HepG2 (cell line): ENCODE measurements at regions not wholly inside any gene's neighbourhood (a gene's known extent, or its start where the extent isn't known, plus 50 kb on each side); places are given as distances from the start of the nearest gene placed in this dataset.

Source experiments
- CHD2 ChIP-seq: IDR thresholded peaks from 2 replicates; pipeline ENCODE4 v1.6.1; 2011; ENCODE audit warnings: low read depth, low read length, improper control_type of control experiment
- MYC ChIP-seq: sonication (generic); formaldehyde crosslinking; IDR thresholded peaks from 2 replicates; pipeline ENCODE4 v1.9.0; 2021; ENCODE audit warnings: missing genetic modification reagents, borderline replicate concordance
- NCOA2 ChIP-seq: sonication (generic); formaldehyde crosslinking; IDR thresholded peaks from 2 replicates; pipeline ENCODE4 v1.8.0; 2022; ENCODE audit warnings: inconsistent platforms
- POLR2A ChIP-seq, 2 experiments: IDR thresholded peaks; 2 replicates each; pipeline ENCODE4 v1.6.1; 2011; ENCODE audit warnings: low read depth in 2 of 2, low read length in 2 of 2, mild to moderate bottlenecking in 1 of 2, moderate library complexity in 1 of 2; ENCODE audit not compliant: insufficient read depth in 1 of 2
- RFXAP ChIP-seq: sonication (generic); formaldehyde crosslinking; IDR thresholded peaks from 2 replicates; pipeline ENCODE4 v1.4.0; 2020; ENCODE audit warnings: missing genetic modification reagents, borderline replicate concordance
- SP140L ChIP-seq: sonication (generic); formaldehyde crosslinking; IDR thresholded peaks from 2 replicates; pipeline ENCODE4 v1.4.0; 2020; ENCODE audit warnings: missing genetic modification reagents, borderline replicate concordance
- ZBTB8A ChIP-seq: sonication (generic); formaldehyde crosslinking; IDR thresholded peaks from 2 replicates; pipeline ENCODE4 v1.4.0; 2020; ENCODE audit warnings: mild to moderate bottlenecking, low read depth, missing genetic modification reagents, borderline replicate concordance
- TF ChIP-seq, protein P1 (sequence below): sonication (generic); formaldehyde crosslinking; IDR thresholded peaks from 2 replicates; pipeline ENCODE4 v1.4.0; 2020; ENCODE audit warnings: missing genetic modification reagents, borderline replicate concordance
- TF ChIP-seq, protein P2 (sequence below): sonication (generic); formaldehyde crosslinking; IDR thresholded peaks from 2 replicates; pipeline ENCODE4 v1.4.0; 2020; ENCODE audit warnings: missing genetic modification reagents

DNA sequence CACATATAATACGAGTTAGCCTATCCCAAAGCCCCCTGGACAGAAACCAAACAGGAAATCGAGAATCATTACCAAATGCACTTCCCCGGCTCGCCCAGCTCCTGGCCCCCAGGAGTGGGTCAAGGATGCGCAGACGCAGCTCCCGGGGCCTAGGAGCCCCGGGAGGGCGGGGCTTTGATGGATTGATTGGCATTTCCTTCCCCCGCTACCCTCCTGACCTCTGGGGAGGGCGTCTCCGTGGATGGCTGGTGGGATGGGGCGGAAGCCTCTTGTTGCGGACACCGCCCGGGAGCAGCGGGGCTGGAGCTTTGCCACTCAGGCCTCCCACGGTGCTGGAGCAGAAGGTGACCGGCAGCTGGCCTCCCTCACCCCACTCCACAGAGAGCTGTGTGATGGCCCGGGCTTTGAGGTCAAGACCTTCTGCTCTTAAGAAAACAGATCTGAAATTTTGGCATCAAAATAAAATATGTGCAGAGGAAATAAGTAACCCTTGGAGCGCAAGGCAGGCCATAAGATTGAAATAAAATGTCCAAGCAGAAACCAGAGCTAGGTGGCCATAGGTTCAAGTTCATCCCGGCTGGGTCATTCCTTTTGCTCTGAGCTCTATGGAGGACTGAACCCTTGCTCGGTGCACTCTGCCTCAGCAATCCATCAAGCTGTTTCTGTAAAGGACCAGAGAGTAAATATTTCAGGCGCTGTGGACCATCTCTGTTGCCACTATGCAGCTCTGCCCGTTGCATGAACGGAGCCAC, 262.3 kb downstream of the SOX9 start:
- no peak for TF ChIP-seq NCOA2 (CRISPR knock-in tag)
- TF ChIP-seq SP140L (CRISPR knock-in tag): no peak
- TF ChIP-seq CHD2: no peak
- no peak for TF ChIP-seq RFXAP
- TF ChIP-seq, protein P1, sequence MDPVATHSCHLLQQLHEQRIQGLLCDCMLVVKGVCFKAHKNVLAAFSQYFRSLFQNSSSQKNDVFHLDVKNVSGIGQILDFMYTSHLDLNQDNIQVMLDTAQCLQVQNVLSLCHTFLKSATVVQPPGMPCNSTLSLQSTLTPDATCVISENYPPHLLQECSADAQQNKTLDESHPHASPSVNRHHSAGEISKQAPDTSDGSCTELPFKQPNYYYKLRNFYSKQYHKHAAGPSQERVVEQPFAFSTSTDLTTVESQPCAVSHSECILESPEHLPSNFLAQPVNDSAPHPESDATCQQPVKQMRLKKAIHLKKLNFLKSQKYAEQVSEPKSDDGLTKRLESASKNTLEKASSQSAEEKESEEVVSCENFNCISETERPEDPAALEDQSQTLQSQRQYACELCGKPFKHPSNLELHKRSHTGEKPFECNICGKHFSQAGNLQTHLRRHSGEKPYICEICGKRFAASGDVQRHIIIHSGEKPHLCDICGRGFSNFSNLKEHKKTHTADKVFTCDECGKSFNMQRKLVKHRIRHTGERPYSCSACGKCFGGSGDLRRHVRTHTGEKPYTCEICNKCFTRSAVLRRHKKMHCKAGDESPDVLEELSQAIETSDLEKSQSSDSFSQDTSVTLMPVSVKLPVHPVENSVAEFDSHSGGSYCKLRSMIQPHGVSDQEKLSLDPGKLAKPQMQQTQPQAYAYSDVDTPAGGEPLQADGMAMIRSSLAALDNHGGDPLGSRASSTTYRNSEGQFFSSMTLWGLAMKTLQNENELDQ (CRISPR knock-in tag): no peak
- TF ChIP-seq ZBTB8A (CRISPR knock-in tag): no peak
- TF ChIP-seq POLR2A (IDR thresholded peaks at IDR 0.05; ENCODE audit: insufficient read depth in 1 of 2, low read depth in 2 of 2, low read length in 2 of 2): no peak
- TF ChIP-seq, protein P2, sequence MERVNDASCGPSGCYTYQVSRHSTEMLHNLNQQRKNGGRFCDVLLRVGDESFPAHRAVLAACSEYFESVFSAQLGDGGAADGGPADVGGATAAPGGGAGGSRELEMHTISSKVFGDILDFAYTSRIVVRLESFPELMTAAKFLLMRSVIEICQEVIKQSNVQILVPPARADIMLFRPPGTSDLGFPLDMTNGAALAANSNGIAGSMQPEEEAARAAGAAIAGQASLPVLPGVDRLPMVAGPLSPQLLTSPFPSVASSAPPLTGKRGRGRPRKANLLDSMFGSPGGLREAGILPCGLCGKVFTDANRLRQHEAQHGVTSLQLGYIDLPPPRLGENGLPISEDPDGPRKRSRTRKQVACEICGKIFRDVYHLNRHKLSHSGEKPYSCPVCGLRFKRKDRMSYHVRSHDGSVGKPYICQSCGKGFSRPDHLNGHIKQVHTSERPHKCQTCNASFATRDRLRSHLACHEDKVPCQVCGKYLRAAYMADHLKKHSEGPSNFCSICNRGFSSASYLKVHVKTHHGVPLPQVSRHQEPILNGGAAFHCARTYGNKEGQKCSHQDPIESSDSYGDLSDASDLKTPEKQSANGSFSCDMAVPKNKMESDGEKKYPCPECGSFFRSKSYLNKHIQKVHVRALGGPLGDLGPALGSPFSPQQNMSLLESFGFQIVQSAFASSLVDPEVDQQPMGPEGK (CRISPR knock-in tag): no peak
- no peak for TF ChIP-seq MYC (CRISPR knock-in tag)
